CD14-positive monocyte (primary cell): ENCODE measurements at regions not wholly inside any gene's neighbourhood (a gene's known extent, or its start where the extent isn't known, plus 50 kb on each side); places are given as distances from the start of the nearest gene placed in this dataset.

ENCODE experiments used
- DNase-seq, 3 donors: peaks; one replicate each; pipeline ENCODE4 v3.0.0-alpha.2; 2011 to 2022
- H2AFZ ChIP-seq: 2 replicates; pipeline ENCODE4 v1.6.0; 2012; ENCODE audit warnings: mild to moderate bottlenecking, low read depth, low read length, inconsistent platforms; ENCODE audit not compliant: insufficient read depth, poor library complexity, severe bottlenecking
- H3K27ac ChIP-seq, 2 donors: 1 replicate in 1 of 2; 2 replicates in 1 of 2; pipeline ENCODE4 v1.5.1; 2012 to 2013; ENCODE audit warnings: low read length in 2 of 2, control low read depth in 1 of 2, inconsistent platforms in 1 of 2, low read depth in 1 of 2, mild to moderate bottlenecking in 1 of 2
- H3K27me3 ChIP-seq, 2 donors: one replicate each; pipeline versions ENCODE4 v1.6.0 to v1.6.1; 2011 to 2013; ENCODE audit warnings: low read length in 2 of 2; ENCODE audit not compliant: control insufficient read depth in 2 of 2, insufficient read depth in 2 of 2
- H3K36me3 ChIP-seq, 2 donors: replicated peaks in 1 of 2; 1 replicate in 1 of 2; 2 replicates in 1 of 2; pipeline versions ENCODE4 v1.5.1 to v1.6.1; 2012 to 2013; ENCODE audit warnings: low read length in 2 of 2, control low read depth in 1 of 2, inconsistent platforms in 1 of 2, mild to moderate bottlenecking in 1 of 2; ENCODE audit not compliant: insufficient read depth in 2 of 2, control insufficient read depth in 1 of 2
- H3K4me1 ChIP-seq, 2 donors: 1 replicate in 1 of 2; 2 replicates in 1 of 2; pipeline versions ENCODE4 v1.5.1 to v1.6.1; 2012 to 2013; ENCODE audit warnings: low read length in 2 of 2, control low read depth in 1 of 2, inconsistent platforms in 1 of 2, mild to moderate bottlenecking in 1 of 2, moderate library complexity in 1 of 2; ENCODE audit not compliant: insufficient read depth in 2 of 2, control insufficient read depth in 1 of 2
- H3K4me2 ChIP-seq: replicated peaks from 2 replicates; pipeline ENCODE3; 2012; ENCODE audit warnings: low read length, moderate library complexity, mild to moderate bottlenecking; ENCODE audit not compliant: poor library complexity, severe bottlenecking; ENCODE audit errors: extremely low read depth
- H3K4me3 ChIP-seq, 3 experiments: fragments of 200-600 bp in 1 of 3; sonication (generic) in 1 of 3; replicated peaks in 1 of 3; 1 replicate in 2 of 3; 2 replicates in 1 of 3; pipeline ENCODE4 v1.5.1; 2011 to 2013; ENCODE audit warnings: low read length in 3 of 3, mild to moderate bottlenecking in 3 of 3, control low read depth in 2 of 3, low read depth in 2 of 3, inconsistent platforms in 1 of 3, moderate library complexity in 1 of 3
- H3K79me2 ChIP-seq: 2 replicates; pipeline ENCODE4 v1.6.0; 2012; ENCODE audit warnings: mild to moderate bottlenecking, control low read depth, inconsistent platforms, low read length, moderate library complexity; ENCODE audit not compliant: insufficient read depth
- H3K9ac ChIP-seq: 2 replicates; pipeline ENCODE4 v1.6.0; 2017; ENCODE audit warnings: low read length, mild to moderate bottlenecking; ENCODE audit not compliant: insufficient read depth, poor library complexity, severe bottlenecking
- H3K9me3 ChIP-seq, 2 donors: replicated peaks in 1 of 2; 1 replicate in 1 of 2; 2 replicates in 1 of 2; pipeline versions ENCODE4 v1.5.1 to v1.6.1; 2012 to 2013; ENCODE audit warnings: low read length in 2 of 2, control low read depth in 1 of 2; ENCODE audit not compliant: control insufficient read depth in 1 of 2, insufficient read depth in 1 of 2
- H4K20me1 ChIP-seq: 2 replicates; pipeline ENCODE4 v1.6.0; 2012; ENCODE audit warnings: mild to moderate bottlenecking, low read length, control low read depth, moderate library complexity; ENCODE audit not compliant: insufficient read depth
- H3K27ac Mint-ChIP-seq, 7 donors: one replicate each; pipeline ENCODE4 v1.8.0; 2020; ENCODE audit warnings: mild to moderate bottlenecking in 7 of 7, mixed read lengths in 7 of 7, moderate library complexity in 6 of 7, inconsistent platforms in 2 of 7
- H3K27me3 Mint-ChIP-seq, 3 donors: one replicate each; pipeline ENCODE4 v1.8.0; 2021 to 2022; ENCODE audit warnings: low read depth in 3 of 3, mild to moderate bottlenecking in 3 of 3, mixed read lengths in 3 of 3, moderate library complexity in 3 of 3, inconsistent platforms in 1 of 3
- H3K36me3 Mint-ChIP-seq, 2 donors: one replicate each; pipeline ENCODE4 v1.8.0; 2020; ENCODE audit warnings: mixed read lengths in 2 of 2, inconsistent platforms in 1 of 2, mild to moderate bottlenecking in 1 of 2
- H3K4me1 Mint-ChIP-seq: one replicate; pipeline ENCODE4 v1.8.0; 2020; ENCODE audit warnings: mild to moderate bottlenecking, mixed read lengths
- H3K4me3 Mint-ChIP-seq, 2 donors: one replicate each; pipeline ENCODE4 v1.8.0; 2020; ENCODE audit warnings: mild to moderate bottlenecking in 2 of 2, mixed read lengths in 2 of 2, moderate library complexity in 1 of 2
- H3K9me3 Mint-ChIP-seq, 7 donors: one replicate each; pipeline ENCODE4 v1.8.0; 2020 to 2022; ENCODE audit warnings: mixed read lengths in 7 of 7, mild to moderate bottlenecking in 6 of 7, moderate library complexity in 6 of 7, inconsistent platforms in 2 of 7
- WGBS: methylation state at CpG from one replicate; pipeline ENCODE4 v1.1.5; 2013; ENCODE audit warnings: missing lambda C conversion rate; ENCODE audit not compliant: insufficient coverage; 5-methylcytosine and 5-hydroxymethylcytosine counted together
- intact Hi-C, 2 donors: fragments of 100-400 bp; cut with micrococcal nuclease; formaldehyde crosslinking; loops; one replicate each; pipeline versions ENCODE4 v1.15.0 to v1.15.1; 2023
- TF ChIP-seq, protein P1 (sequence below): fragments of 200-600 bp; IDR thresholded peaks from one replicate; pipeline ENCODE4 v1.8.0; 2022; ENCODE audit warnings: antibody characterized with exemption, mild to moderate bottlenecking

DNA sequence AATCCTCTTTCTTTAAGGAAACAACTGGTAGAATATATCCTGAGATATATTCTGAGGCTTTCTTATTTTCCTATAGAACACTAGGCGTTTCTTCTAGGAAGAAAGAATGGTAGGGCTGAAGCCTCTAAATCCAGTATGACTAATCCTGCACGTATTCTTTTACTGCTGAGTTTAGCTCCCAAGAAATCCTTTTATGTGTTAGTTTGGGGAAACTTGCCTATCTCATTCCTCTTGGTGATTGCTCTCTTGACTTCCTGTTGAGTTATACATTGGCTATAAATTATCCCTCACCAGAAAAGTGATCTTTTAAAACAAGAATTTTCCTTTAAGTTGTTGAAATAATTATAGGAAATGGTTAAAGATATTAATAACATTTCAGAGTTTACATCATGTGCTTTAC is 422.9 kb downstream of the TMEM161B start:
- no peaks in the 10 kb centered on the region for H3K4me1 Mint-ChIP-seq
- H4K20me1 ChIP-seq, result no peaks in the 10 kb centered on the region
- H3K4me2 ChIP-seq, result no peak overlapping the region
- peaks cover 0 to 12% (median 8%) of the 10 kb centered on the region in 7 donors for H3K9me3 Mint-ChIP-seq
- H3K4me1 ChIP-seq, result no peaks in the 10 kb centered on the region
- no peak overlapping the region for H3K4me3 Mint-ChIP-seq
- no peaks in the 10 kb centered on the region for H3K36me3 ChIP-seq
- no peaks in the 10 kb centered on the region for H3K36me3 Mint-ChIP-seq
- H3K9ac ChIP-seq, result no peak overlapping the region
- intact Hi-C loops, result no loop called here
- H3K27ac Mint-ChIP-seq, result no peak overlapping the region
- WGBS, result no CpG with 5 or more reads among the region's 2 CpGs
- H3K27me3 ChIP-seq, result no peaks in the 10 kb centered on the region
- H3K27ac ChIP-seq, result no peak overlapping the region
- TF ChIP-seq, protein P1, sequence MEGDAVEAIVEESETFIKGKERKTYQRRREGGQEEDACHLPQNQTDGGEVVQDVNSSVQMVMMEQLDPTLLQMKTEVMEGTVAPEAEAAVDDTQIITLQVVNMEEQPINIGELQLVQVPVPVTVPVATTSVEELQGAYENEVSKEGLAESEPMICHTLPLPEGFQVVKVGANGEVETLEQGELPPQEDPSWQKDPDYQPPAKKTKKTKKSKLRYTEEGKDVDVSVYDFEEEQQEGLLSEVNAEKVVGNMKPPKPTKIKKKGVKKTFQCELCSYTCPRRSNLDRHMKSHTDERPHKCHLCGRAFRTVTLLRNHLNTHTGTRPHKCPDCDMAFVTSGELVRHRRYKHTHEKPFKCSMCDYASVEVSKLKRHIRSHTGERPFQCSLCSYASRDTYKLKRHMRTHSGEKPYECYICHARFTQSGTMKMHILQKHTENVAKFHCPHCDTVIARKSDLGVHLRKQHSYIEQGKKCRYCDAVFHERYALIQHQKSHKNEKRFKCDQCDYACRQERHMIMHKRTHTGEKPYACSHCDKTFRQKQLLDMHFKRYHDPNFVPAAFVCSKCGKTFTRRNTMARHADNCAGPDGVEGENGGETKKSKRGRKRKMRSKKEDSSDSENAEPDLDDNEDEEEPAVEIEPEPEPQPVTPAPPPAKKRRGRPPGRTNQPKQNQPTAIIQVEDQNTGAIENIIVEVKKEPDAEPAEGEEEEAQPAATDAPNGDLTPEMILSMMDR, result no peak
- H3K9me3 ChIP-seq, result peaks cover 12 to 18% of the 10 kb centered on the region in 2 donors
- H3K27me3 Mint-ChIP-seq, result no peaks in the 10 kb centered on the region
- H2AFZ ChIP-seq, result no peak overlapping the region
- H3K4me3 ChIP-seq, result no peak overlapping the region
- no peak for DNase-seq
- H3K79me2 ChIP-seq, result no peaks in the 10 kb centered on the region

DNA sequence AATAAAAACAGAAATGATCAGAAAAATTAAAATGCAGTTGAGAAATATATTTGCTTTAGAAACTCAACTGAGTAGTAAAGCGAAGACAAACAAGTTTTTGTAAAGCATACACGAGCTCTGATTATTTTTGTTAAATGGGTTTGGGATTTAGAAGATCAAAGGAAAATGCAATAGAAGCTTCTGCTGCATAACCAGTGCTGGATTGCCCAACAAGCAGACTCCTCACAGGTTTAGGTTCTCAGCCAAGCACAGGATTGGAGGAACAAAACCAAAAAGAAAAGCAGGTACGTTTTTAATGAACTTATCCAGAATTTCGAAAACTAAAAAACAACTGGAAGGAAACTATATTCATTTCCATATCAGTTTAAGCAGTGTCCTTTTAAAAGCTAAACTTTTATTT is 423.8 kb downstream of the TMEM161B start:
- Histone ChIP-seq H3K4me3 (no peak overlapping the region), H3K36me3 (no peaks in the 10 kb centered on the region), H3K79me2 (no peaks in the 10 kb centered on the region), H3K9me3 (peaks cover 15 to 25% of the 10 kb centered on the region in 2 donors), H2AFZ (no peak overlapping the region), H4K20me1 (no peaks in the 10 kb centered on the region), H3K4me2 (no peak overlapping the region), H3K27me3 (no peaks in the 10 kb centered on the region), H3K4me1 (no peaks in the 10 kb centered on the region), H3K27ac (no peak overlapping the region), H3K9ac (no peak overlapping the region)
- Mint-ChIP-seq H3K4me1 (no peaks in the 10 kb centered on the region), H3K27ac (no peak overlapping the region), H3K27me3 (no peaks in the 10 kb centered on the region), H3K9me3 (peaks cover 0 to 16% (median 12%) of the 10 kb centered on the region in 7 donors), H3K4me3 (no peak overlapping the region), H3K36me3 (no peaks in the 10 kb centered on the region)
- intact Hi-C loops, result no loop called here
- 92% methylated on average over 2 of the region's 4 CpGs for WGBS
- no peak for DNase-seq
- TF ChIP-seq, protein P1, result no peak
